ENCODE measurements at regions not wholly inside any gene's neighbourhood (a gene's known extent, or its start where the extent isn't known, plus 50 kb on each side); places are given as distances from the start of the nearest gene placed in this dataset.

- no peak for TF ChIP-seq CTCF (IDR thresholded peaks at IDR 0.05; ENCODE audit: insufficient read depth, low read depth, low read length)
- TF ChIP-seq EZH2 (IDR thresholded peaks at IDR 0.05; ENCODE audit: insufficient read depth, low read length), result no peak
These were observed 57.0 kb upstream of the NID2 start for GRCh38 chr14:52125885-52126284.
